Mucosa of descending colon (tissue), 3 donors: ENCODE measurements at regions not wholly inside any gene's neighbourhood (a gene's known extent, or its start where the extent isn't known, plus 50 kb on each side); places are given as distances from the start of the nearest gene placed in this dataset.
A peak's percentile ranks its signal among the peaks of the same experiment; 100 is the strongest.

ENCODE experiments used
- ATAC-seq: fragments of 200-7000 bp; cut with Tn5 transposase; one replicate; pipeline ENCODE4 v1.9.1; 2020; ENCODE audit warnings: mild to moderate bottlenecking, moderate library complexity
- DNase-seq, 3 donors: peaks; one replicate each; pipeline ENCODE4 v3.0.0-alpha.2; 2020
- H3K36me3 ChIP-seq: fragments of 200-600 bp; one replicate; pipeline ENCODE4 v1.8.0; 2021; ENCODE audit warnings: low read depth, mild to moderate bottlenecking
- H3K4me1 ChIP-seq: fragments of 200-600 bp; one replicate; pipeline ENCODE4 v1.8.0; 2021; ENCODE audit warnings: low read depth, mild to moderate bottlenecking
- H3K4me3 ChIP-seq: fragments of 200-600 bp; one replicate; pipeline ENCODE4 v1.8.0; 2021; ENCODE audit warnings: mild to moderate bottlenecking
- H3K9me3 ChIP-seq: fragments of 200-600 bp; one replicate; pipeline ENCODE4 v1.8.0; 2021; ENCODE audit warnings: mild to moderate bottlenecking
- CTCF ChIP-seq: fragments of 200-600 bp; IDR thresholded peaks from one replicate; pipeline ENCODE4 v1.8.0; 2022; ENCODE audit warnings: antibody characterized with exemption, mild to moderate bottlenecking
- intact Hi-C, 2 donors: fragments of 100-400 bp; cut with DNase I in 1 of 2; cut with micrococcal nuclease in 1 of 2; formaldehyde crosslinking; loops; one replicate each; pipeline versions ENCODE4 v1.11.0 to v1.11.1; 2022; cut with DNase I, micrococcal nuclease
- donor health status: DM: no; HTN: no; CAD: no; lungs with moderate emphysema.
- donor health status: DM: no; HTN: no; CAD: no.
- donor health status: DM: no; HTN: yes; CAD: no.

GRCh38 chr2:6495466-6495865 is 370.2 kb downstream of the CMPK2 start:
- no peaks in the 10 kb centered on the region for H3K9me3 ChIP-seq
- intact Hi-C loops = no loop called here
- H3K4me1 ChIP-seq = no peaks in the 10 kb centered on the region
- no peak overlapping the region for H3K4me3 ChIP-seq
- no peak for TF ChIP-seq CTCF
- no peaks in the 10 kb centered on the region for H3K36me3 ChIP-seq
- ATAC-seq (no peak), DNase-seq (no peak)

GRCh38 chr2:6496376-6496775 is 369.3 kb downstream of the CMPK2 start:
- intact Hi-C loops = no loop called here
- H3K4me3 ChIP-seq = no peak overlapping the region
- no peaks in the 10 kb centered on the region for H3K4me1 ChIP-seq
- no peaks in the 10 kb centered on the region for H3K9me3 ChIP-seq
- no peaks in the 10 kb centered on the region for H3K36me3 ChIP-seq
- no peak for DNase-seq
- TF ChIP-seq CTCF = no peak
- ATAC-seq = no peak

GRCh38 chr2:6497048-6497447 is 368.7 kb downstream of the CMPK2 start:
- intact Hi-C loops = no loop called here
- DNase-seq (peak in 1 of 3 donors; percentile 4), ATAC-seq (peak; percentile 80)
- Histone ChIP-seq H3K36me3 (no peaks in the 10 kb centered on the region), H3K4me3 (no peak overlapping the region), H3K4me1 (no peaks in the 10 kb centered on the region), H3K9me3 (no peaks in the 10 kb centered on the region)
- no peak for TF ChIP-seq CTCF

GRCh38 chr2:6498841-6499240 is 366.9 kb downstream of the CMPK2 start:
- H3K36me3 ChIP-seq = no peaks in the 10 kb centered on the region
- DNase-seq (no peak), ATAC-seq (no peak)
- H3K4me3 ChIP-seq = no peak overlapping the region
- intact Hi-C loops = no loop called here
- H3K9me3 ChIP-seq = no peaks in the 10 kb centered on the region
- TF ChIP-seq CTCF = no peak
- H3K4me1 ChIP-seq = no peaks in the 10 kb centered on the region

GRCh38 chr2:6499691-6500090 is 366.0 kb downstream of the CMPK2 start:
- no peaks in the 10 kb centered on the region for H3K4me1 ChIP-seq
- H3K9me3 ChIP-seq = no peaks in the 10 kb centered on the region
- intact Hi-C loops = no loop called here
- H3K36me3 ChIP-seq = no peaks in the 10 kb centered on the region
- no peak overlapping the region for H3K4me3 ChIP-seq
- no peak for ATAC-seq
- no peak for TF ChIP-seq CTCF
- no peak for DNase-seq

- intact Hi-C loops = no loop called here
- Histone ChIP-seq H3K36me3 (no peaks in the 10 kb centered on the region), H3K9me3 (no peaks in the 10 kb centered on the region), H3K4me1 (no peaks in the 10 kb centered on the region), H3K4me3 (no peak overlapping the region)
- no peak for TF ChIP-seq CTCF
- ATAC-seq (peak; percentile 51), DNase-seq (no peak)
Measured at GRCh38 chr2:6506361-6506794, 359.3 kb downstream of the CMPK2 start.
